Mesenchymal stem cell (in vitro differentiated cells and primary cell): ENCODE measurements at regions not wholly inside any gene's neighbourhood (a gene's known extent, or its start where the extent isn't known, plus 50 kb on each side); places are given as distances from the start of the nearest gene placed in this dataset.
"Not testable (repeated sequence)": the region's sequence is repeated elsewhere in the genome, so short reads cannot be mapped to it uniquely, and the experiment has no call there.

Source experiments
- DNase-seq: peaks from one replicate; pipeline ENCODE4 v3.0.0-alpha.2; 2013
- H2AFZ ChIP-seq: one replicate; pipeline ENCODE4 v1.6.1; 2013; ENCODE audit warnings: low read depth, mild to moderate bottlenecking, control low read depth, inconsistent platforms, low read length, moderate library complexity
- H2AK5ac ChIP-seq: 2 replicates; pipeline ENCODE4 v1.6.1; 2013; ENCODE audit warnings: low read length, moderate library complexity, mild to moderate bottlenecking, inconsistent platforms; ENCODE audit not compliant: severe bottlenecking
- H2BK120ac ChIP-seq: one replicate; pipeline ENCODE4 v1.6.1; 2013; ENCODE audit warnings: low read depth, mild to moderate bottlenecking, inconsistent platforms, low read length, moderate library complexity
- H2BK12ac ChIP-seq, 2 experiments: one replicate each; pipeline ENCODE4 v1.6.1; 2013; ENCODE audit warnings: inconsistent platforms in 2 of 2, low read length in 2 of 2, mild to moderate bottlenecking in 2 of 2, moderate library complexity in 2 of 2, control low read depth in 1 of 2
- H2BK15ac ChIP-seq: one replicate; pipeline ENCODE4 v1.6.1; 2013; ENCODE audit warnings: mild to moderate bottlenecking, low read depth, inconsistent platforms; ENCODE audit not compliant: poor library complexity, severe bottlenecking
- H2BK5ac ChIP-seq: 2 replicates; pipeline ENCODE4 v1.6.1; 2013; ENCODE audit warnings: low read depth, mild to moderate bottlenecking, low read length, control low read depth, inconsistent platforms; ENCODE audit not compliant: poor library complexity, severe bottlenecking
- H3K14ac ChIP-seq, 2 experiments: one replicate each; pipeline ENCODE4 v1.6.1; 2013; ENCODE audit warnings: inconsistent platforms in 2 of 2, low read length in 2 of 2, control low read depth in 1 of 2, mild to moderate bottlenecking in 1 of 2, moderate library complexity in 1 of 2
- H3K18ac ChIP-seq, 2 experiments: one replicate each; pipeline ENCODE4 v1.6.1; 2013; ENCODE audit warnings: inconsistent platforms in 2 of 2, low read length in 2 of 2, control low read depth in 1 of 2, low read depth in 1 of 2, mild to moderate bottlenecking in 1 of 2
- H3K23ac ChIP-seq, 2 experiments: one replicate each; pipeline ENCODE4 v1.6.1; 2013; ENCODE audit warnings: inconsistent platforms in 2 of 2, low read length in 2 of 2, mild to moderate bottlenecking in 2 of 2, moderate library complexity in 2 of 2, control low read depth in 1 of 2
- H3K27ac ChIP-seq: 2 replicates; pipeline ENCODE4 v1.5.1; 2013; ENCODE audit warnings: mild to moderate bottlenecking, moderate library complexity, low read length, control low read depth, inconsistent platforms; ENCODE audit not compliant: poor library complexity, severe bottlenecking
- H3K27me3 ChIP-seq, 2 experiments: 2 replicates each; pipeline versions ENCODE4 v1.6.1 to v1.7.0; 2013; ENCODE audit warnings: low read length in 2 of 2, mild to moderate bottlenecking in 2 of 2, moderate library complexity in 2 of 2, control low read depth in 1 of 2, inconsistent platforms in 1 of 2; ENCODE audit not compliant: control insufficient read depth in 1 of 2, insufficient read depth in 1 of 2
- H3K36me3 ChIP-seq, 2 experiments: 2 replicates each; pipeline versions ENCODE4 v1.6.1 to v1.7.0; 2013; ENCODE audit warnings: low read length in 2 of 2, control low read depth in 1 of 2, inconsistent platforms in 1 of 2, low read depth in 1 of 2, mild to moderate bottlenecking in 1 of 2; ENCODE audit not compliant: insufficient read depth in 2 of 2, control insufficient read depth in 1 of 2
- H3K4ac ChIP-seq, 2 experiments: one replicate each; pipeline ENCODE4 v1.6.1; 2013; ENCODE audit warnings: inconsistent platforms in 2 of 2, low read length in 2 of 2, mild to moderate bottlenecking in 2 of 2, moderate library complexity in 2 of 2, control low read depth in 1 of 2, low read depth in 1 of 2
- H3K4me1 ChIP-seq: 2 replicates; pipeline ENCODE4 v1.6.1; 2013; ENCODE audit warnings: low read depth, low read length, control low read depth; ENCODE audit not compliant: control insufficient read depth, insufficient read depth
- H3K4me2 ChIP-seq: 2 replicates; pipeline ENCODE4 v1.6.1; 2013; ENCODE audit warnings: low read length, mild to moderate bottlenecking, inconsistent platforms; ENCODE audit not compliant: poor library complexity, severe bottlenecking
- H3K4me3 ChIP-seq, 2 experiments: 2 replicates each; pipeline versions ENCODE4 v1.5.1 to v1.7.0; 2013; ENCODE audit warnings: low read length in 2 of 2, mild to moderate bottlenecking in 2 of 2, control low read depth in 1 of 2, low read depth in 1 of 2; ENCODE audit not compliant: insufficient read depth in 1 of 2
- H3K79me1 ChIP-seq: replicated peaks from 2 replicates; pipeline ENCODE4 v1.6.1; 2013; ENCODE audit warnings: mild to moderate bottlenecking, control low read depth, low read length, inconsistent platforms; ENCODE audit not compliant: poor library complexity, severe bottlenecking
- H3K9ac ChIP-seq: 2 replicates; pipeline ENCODE4 v1.7.0; 2013; ENCODE audit warnings: mild to moderate bottlenecking, low read length, moderate library complexity
- H3K9me3 ChIP-seq: 2 replicates; pipeline ENCODE4 v1.7.0; 2013; ENCODE audit warnings: mild to moderate bottlenecking, low read length; ENCODE audit not compliant: control insufficient read depth
- H4K8ac ChIP-seq: one replicate; pipeline ENCODE4 v1.6.1; 2013; ENCODE audit warnings: inconsistent platforms, mild to moderate bottlenecking, low read length, moderate library complexity
- H4K91ac ChIP-seq: one replicate; pipeline ENCODE4 v1.6.1; 2013; ENCODE audit warnings: mild to moderate bottlenecking, low read length, inconsistent platforms
- WGBS: methylation state at CpG from one replicate; pipeline ENCODE4 v1.1.7; 2013; ENCODE audit warnings: mixed read lengths; 5-methylcytosine and 5-hydroxymethylcytosine counted together

DNA sequence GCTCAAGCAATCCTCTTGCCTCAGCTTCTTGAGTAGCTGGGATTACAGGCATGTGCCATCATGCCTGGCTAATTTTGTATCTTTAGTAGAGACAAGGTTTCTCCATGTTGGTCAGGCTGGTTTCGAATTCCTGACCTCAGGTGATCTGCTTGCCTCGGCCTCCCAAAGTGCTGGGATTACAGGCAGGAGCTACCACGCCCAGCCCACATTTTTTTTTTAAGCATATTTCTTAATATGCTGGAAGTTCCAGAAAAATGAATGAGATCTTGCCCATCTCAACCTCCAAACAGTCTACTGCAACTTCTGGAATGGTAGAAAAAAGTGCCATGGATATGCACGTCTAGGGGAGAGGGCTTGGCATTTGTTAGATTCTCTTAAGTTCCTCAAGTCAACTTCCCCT lies 290.9 kb downstream of the TFAP2C start:
- H3K79me1 ChIP-seq, H3K4ac ChIP-seq, H3K4me1 ChIP-seq, H4K8ac ChIP-seq, H3K36me3 ChIP-seq, H2AFZ ChIP-seq, H3K9me3 ChIP-seq, H3K9ac ChIP-seq, H3K4me2 ChIP-seq, H3K23ac ChIP-seq, H2BK120ac ChIP-seq, H2BK15ac ChIP-seq, H3K18ac ChIP-seq, H2BK12ac ChIP-seq, H3K4me3 ChIP-seq, H3K27ac ChIP-seq, H2AK5ac ChIP-seq, H2BK5ac ChIP-seq, H4K91ac ChIP-seq, H3K14ac ChIP-seq, DNase-seq: not testable (repeated sequence)
- WGBS, result 67% methylated on average over 2 of the region's 4 CpGs
- peaks cover 45 to 64% of the 10 kb centered on the region in 2 experiments for H3K27me3 ChIP-seq

DNA sequence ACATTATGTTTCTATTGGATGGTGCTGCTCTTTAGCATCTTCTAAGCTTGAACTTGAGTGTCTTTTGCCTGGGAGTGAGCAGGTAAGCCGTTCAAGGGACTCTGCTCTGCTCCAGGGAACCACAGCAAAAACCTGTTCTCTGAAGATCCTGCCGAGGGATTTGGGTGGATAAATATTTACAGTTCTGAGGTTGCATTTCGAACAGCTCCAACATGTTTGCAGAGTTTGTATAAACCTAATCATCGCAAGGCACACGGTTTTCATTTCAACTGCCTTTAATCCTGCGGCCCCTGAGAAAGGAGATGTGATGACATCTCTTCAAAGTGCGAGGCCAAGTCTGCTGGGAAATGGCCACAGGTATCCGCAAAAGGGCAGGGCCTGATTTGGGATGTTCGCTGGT lies 293.4 kb downstream of the TFAP2C start:
- Histone ChIP-seq H3K18ac (no peak overlapping the region), H4K91ac (no peak overlapping the region), H2AFZ (no peak overlapping the region), H3K27ac (no peak overlapping the region), H3K79me1 (no peaks in the 10 kb centered on the region), H2BK15ac (no peak overlapping the region), H3K4me1 (peaks cover 12% of the 10 kb centered on the region), H3K4me2 (no peak overlapping the region), H3K36me3 (no peaks in the 10 kb centered on the region), H3K23ac (no peak overlapping the region), H3K9me3 (no peaks in the 10 kb centered on the region), H3K14ac (no peak overlapping the region), H3K27me3 (peaks cover 64 to 77% of the 10 kb centered on the region in 2 experiments), H3K4me3 (no peak overlapping the region), H2BK12ac (no peak overlapping the region), H4K8ac (no peak overlapping the region), H3K9ac (no peak overlapping the region), H2BK120ac (no peak overlapping the region), H2AK5ac (no peak overlapping the region), H2BK5ac (no peak overlapping the region), H3K4ac (no peak overlapping the region)
- 85% methylated on average over 9 of the region's 9 CpGs for WGBS
- peak; percentile 18 for DNase-seq

DNA sequence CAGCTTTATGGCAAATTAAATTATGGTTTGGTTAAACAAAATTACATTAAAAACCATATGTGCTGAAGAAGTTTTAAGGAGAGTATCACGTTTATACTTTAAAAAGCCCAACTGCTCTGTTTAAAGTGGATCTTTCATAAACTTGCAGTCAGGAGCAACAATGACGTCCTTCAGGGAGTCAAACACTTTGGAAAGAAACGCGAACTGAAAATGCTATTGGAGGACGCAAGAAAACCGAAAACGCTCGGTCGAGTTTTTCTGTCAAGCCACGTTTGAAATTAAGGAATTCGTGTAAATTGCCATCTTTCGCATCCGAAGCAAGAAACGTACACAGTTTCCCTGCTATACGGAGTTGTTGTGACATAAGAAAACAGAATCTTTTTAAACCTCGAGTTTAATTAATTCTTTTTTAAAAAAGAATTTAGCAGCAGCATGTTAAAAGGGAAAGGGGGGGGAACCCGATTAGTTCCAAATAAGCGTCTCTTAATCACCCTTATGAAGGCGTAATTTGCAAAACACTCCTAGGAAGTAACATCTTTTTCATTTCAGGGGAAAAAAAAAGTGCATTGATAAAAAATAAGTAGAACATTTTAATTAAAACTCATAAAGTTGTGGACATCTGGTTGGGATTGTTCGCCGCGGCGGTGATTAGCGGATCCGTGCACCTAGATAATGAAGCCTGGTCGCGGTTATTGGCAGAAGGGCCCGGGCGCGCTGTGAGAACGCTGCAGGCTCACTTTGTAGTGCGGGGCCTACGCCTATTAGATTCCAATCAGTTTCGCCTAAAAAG lies 295.4 kb downstream of the TFAP2C start:
- H3K79me1 ChIP-seq, result no peaks in the 10 kb centered on the region

DNA sequence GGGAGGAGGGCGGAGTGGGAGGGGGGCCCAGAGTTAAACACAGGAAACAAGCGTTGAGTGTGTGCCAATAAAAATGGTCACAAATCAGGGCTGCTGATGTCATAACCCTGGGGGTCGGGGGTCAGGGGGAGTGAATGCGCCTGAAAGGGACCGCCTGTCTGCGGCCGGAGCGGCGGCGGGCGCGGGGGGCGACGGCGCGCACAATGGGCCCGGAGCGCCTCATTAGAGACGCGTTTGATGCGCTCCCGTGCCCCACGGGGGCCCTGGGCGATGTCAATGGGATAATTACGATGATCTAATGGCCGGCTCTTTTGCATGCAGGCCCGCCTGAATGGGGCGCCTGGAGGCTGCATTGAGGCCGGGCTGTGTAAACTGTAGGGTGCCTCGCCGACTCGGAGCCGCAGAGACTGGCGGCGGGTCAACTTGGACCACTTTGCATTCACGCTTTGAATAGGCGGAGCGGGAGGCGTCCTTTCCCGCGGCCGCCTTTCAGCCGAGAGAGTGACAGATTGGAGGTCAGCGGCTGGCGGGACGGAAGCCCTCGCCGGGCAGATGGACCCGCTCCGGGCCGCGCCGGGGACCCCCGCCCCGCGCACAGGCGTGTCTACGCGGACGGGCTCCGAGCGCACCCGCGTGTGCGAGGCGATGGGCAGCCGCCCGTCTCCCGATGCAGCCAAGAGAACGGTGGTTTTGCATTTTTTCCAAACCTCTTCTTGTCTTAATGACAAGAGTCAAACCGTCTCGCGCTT lies 296.1 kb downstream of the TFAP2C start:
- Histone ChIP-seq H2AK5ac (no peak overlapping the region), H4K91ac (no peak overlapping the region), H3K4me2 (peak overlapping the region; percentile 73), H2BK12ac (no peak overlapping the region), H3K9ac (no peak overlapping the region), H3K4me1 (peaks cover 12% of the 10 kb centered on the region), H3K4me3 (peak overlapping the region; percentile 41 to 44), H3K23ac (no peak overlapping the region), H3K18ac (no peak overlapping the region), H2BK15ac (no peak overlapping the region), H3K27me3 (peaks cover 90 to 96% of the 10 kb centered on the region in 2 experiments), H2AFZ (peak overlapping the region; percentile 1), H3K4ac (no peak overlapping the region), H2BK5ac (peak overlapping the region; percentile 32), H3K79me1 (no peaks in the 10 kb centered on the region), H3K9me3 (no peaks in the 10 kb centered on the region), H4K8ac (no peak overlapping the region), H3K14ac (no peak overlapping the region), H3K27ac (no peak overlapping the region), H3K36me3 (no peaks in the 10 kb centered on the region), H2BK120ac (no peak overlapping the region)
- WGBS, result under 1% methylated on average over 69 of the region's 73 CpGs
- DNase-seq, result peak; percentile 25

More for the DNA sequence above, 295.4 kb downstream of the TFAP2C start:
- Histone ChIP-seq H2AFZ (no peak overlapping the region), H3K4me1 (peaks cover 12% of the 10 kb centered on the region), H2BK15ac (no peak overlapping the region), H3K4me2 (peak overlapping the region; percentile 73), H3K18ac (no peak overlapping the region), H3K4ac (no peak overlapping the region), H3K27me3 (peaks cover 84 to 90% of the 10 kb centered on the region in 2 experiments), H4K8ac (no peak overlapping the region), H3K14ac (no peak overlapping the region), H3K9ac (no peak overlapping the region), H2BK12ac (no peak overlapping the region), H2BK5ac (no peak overlapping the region), H3K36me3 (no peaks in the 10 kb centered on the region), H3K27ac (no peak overlapping the region), H3K4me3 (no peak overlapping the region), H2AK5ac (no peak overlapping the region), H4K91ac (no peak overlapping the region), H3K9me3 (no peaks in the 10 kb centered on the region), H2BK120ac (no peak overlapping the region), H3K23ac (no peak overlapping the region)
- 6% methylated on average over 26 of the region's 34 CpGs for WGBS
- DNase-seq, result no peak
